ENCODE measurements at regions not wholly inside any gene's neighbourhood (a gene's known extent, or its start where the extent isn't known, plus 50 kb on each side); places are given as distances from the start of the nearest gene placed in this dataset.

GRCh38 chr2:82853299-82853698 lies 1605.8 kb downstream of the SUCLG1 start:
- SMC1A ChIA-PET (ENCODE audit: uncharacterized antibody, unreplicated experiment), result interaction anchor here (1.0 kb wide), 1 partner anchor 10 kb away, joined by 3 read pairs; no protein-coding TSS in a partner anchor
- POLR2A ChIA-PET, result no interaction called here
- Histone ChIP-seq H3K4me1 (ENCODE audit: control insufficient read depth, insufficient read depth, low read length) (no peaks in the 10 kb centered on the region), H3K27ac (ENCODE audit: control insufficient read depth, insufficient read depth) (no peak overlapping the region), H2AFZ (ENCODE audit: control insufficient read depth, low read depth, low read length) (no peak overlapping the region), H3K36me3 (ENCODE audit: control insufficient read depth in 2 of 2, insufficient read depth in 2 of 2, low read length in 1 of 2) (no peaks in the 10 kb centered on the region), H3K4me3 (no peak overlapping the region), H3K9me3 (replicated peaks; ENCODE audit: control insufficient read depth, insufficient read depth, low read length) (no peaks in the 10 kb centered on the region), H3K9ac (ENCODE audit: control insufficient read depth, insufficient read depth, low read length) (no peak overlapping the region), H3K79me2 (ENCODE audit: control insufficient read depth, insufficient read depth, low read length) (no peaks in the 10 kb centered on the region), H4K20me1 (ENCODE audit: control insufficient read depth, insufficient read depth) (no peaks in the 10 kb centered on the region), H3K4me2 (ENCODE audit: control insufficient read depth, insufficient read depth) (no peak overlapping the region), H3K27me3 (replicated peaks in 1 of 2; ENCODE audit: control insufficient read depth in 2 of 2, insufficient read depth in 2 of 2, low read length in 1 of 2) (no peaks in the 10 kb centered on the region)
- CTCF ChIA-PET, result no interaction called here
- intact Hi-C loops (cut with micrococcal nuclease; ENCODE audit: unreplicated experiment), result no loop called here
- no peak for DNase-seq (ENCODE audit: low read depth, low spot score)
- in situ Hi-C loops (cut with MboI), result no loop called here
- no peak for FAIRE-seq
- no peak for ATAC-seq
- BruUV-seq (replicated peaks), result no TSS peak
- TF ChIP-seq TBL1XR1 (IDR thresholded peaks at IDR 0.05; ENCODE audit: low read depth, low read length) (no peak), MEF2B (IDR thresholded peaks at IDR 0.05; ENCODE audit: partially characterized antibody, poor library complexity, severe bottlenecking) (no peak), BMI1 (IDR thresholded peaks at IDR 0.05; ENCODE audit: borderline replicate concordance) (no peak), CTCF (IDR thresholded peaks at IDR 0.05 in 2 of 3, conservative IDR thresholded peaks at IDR 0.05 in 1 of 3; ENCODE audit: control insufficient read depth in 2 of 3, extremely low read depth in 1 of 3, insufficient read depth in 1 of 3, low read depth in 3 of 3, low read length in 3 of 3) (no peak)
- WGBS (ENCODE audit: insufficient coverage, insufficient replicate concordance, low lambda C conversion rate, missing lambda C conversion rate), result 34% methylated on average over 6 of the region's 6 CpGs
- RAD21 ChIA-PET (ENCODE audit: unreplicated experiment), result no interaction called here

GRCh38 chr2:82852787-82853186 lies 1606.3 kb downstream of the SUCLG1 start:
- no peaks in the 10 kb centered on the region for H3K79me2 ChIP-seq (ENCODE audit: control insufficient read depth, insufficient read depth, low read length)
- no peak overlapping the region for H3K27ac ChIP-seq (ENCODE audit: control insufficient read depth, insufficient read depth)
- no peaks in the 10 kb centered on the region for H3K36me3 ChIP-seq (ENCODE audit: control insufficient read depth in 2 of 2, insufficient read depth in 2 of 2, low read length in 1 of 2)
- H3K9me3 ChIP-seq (replicated peaks; ENCODE audit: control insufficient read depth, insufficient read depth, low read length), result no peaks in the 10 kb centered on the region
- H3K4me3 ChIP-seq, result no peak overlapping the region
- in situ Hi-C loops (cut with MboI) (no loop called here), intact Hi-C loops (cut with micrococcal nuclease; ENCODE audit: unreplicated experiment) (no loop called here)
- no peak for DNase-seq (ENCODE audit: low read depth, low spot score)
- ChIA-PET SMC1A (ENCODE audit: uncharacterized antibody, unreplicated experiment) (no interaction called here), CTCF (no interaction called here), POLR2A (no interaction called here), RAD21 (ENCODE audit: unreplicated experiment) (no interaction called here)
- H4K20me1 ChIP-seq (ENCODE audit: control insufficient read depth, insufficient read depth), result no peaks in the 10 kb centered on the region
- no peaks in the 10 kb centered on the region for H3K4me1 ChIP-seq (ENCODE audit: control insufficient read depth, insufficient read depth, low read length)
- 0% methylated on average over 3 of the region's 3 CpGs for whole genome bisulfite sequencing (ENCODE audit: insufficient coverage, insufficient replicate concordance, low lambda C conversion rate, missing lambda C conversion rate)
- H2AFZ ChIP-seq (ENCODE audit: control insufficient read depth, low read depth, low read length), result no peak overlapping the region
- no peak overlapping the region for H3K9ac ChIP-seq (ENCODE audit: control insufficient read depth, insufficient read depth, low read length)
- BruUV-seq (replicated peaks), result no TSS peak
- no peak for FAIRE-seq
- no peak for TF ChIP-seq ZNF217 (IDR thresholded peaks at IDR 0.05)
- TF ChIP-seq BACH1 (IDR thresholded peaks at IDR 0.05; ENCODE audit: borderline replicate concordance), result no peak
- TF ChIP-seq E2F8 (IDR thresholded peaks at IDR 0.05; ENCODE audit: low read depth, partially characterized antibody), result no peak
- TF ChIP-seq POLR2AphosphoS2 (IDR thresholded peaks at IDR 0.05; ENCODE audit: low read depth, low read length), result no peak
- TF ChIP-seq ZNF384 (IDR thresholded peaks at IDR 0.05; ENCODE audit: borderline replicate concordance, low read depth, low read length), result no peak
- TF ChIP-seq RBBP5 (conservative IDR thresholded peaks at IDR 0.05), result no peak
- TF ChIP-seq IRF3 (IDR thresholded peaks at IDR 0.05), result no peak
- ATAC-seq, result no peak
- no peaks in the 10 kb centered on the region for H3K27me3 ChIP-seq (replicated peaks in 1 of 2; ENCODE audit: control insufficient read depth in 2 of 2, insufficient read depth in 2 of 2, low read length in 1 of 2)
- no peak overlapping the region for H3K4me2 ChIP-seq (ENCODE audit: control insufficient read depth, insufficient read depth)
